Mammary epithelial cell (primary cell): ENCODE measurements at regions not wholly inside any gene's neighbourhood (a gene's known extent, or its start where the extent isn't known, plus 50 kb on each side); places are given as distances from the start of the nearest gene placed in this dataset.

Source experiments
- CTCF ChIP-seq, 2 donors: IDR thresholded peaks in 1 of 2; conservative IDR thresholded peaks in 1 of 2; 2 replicates each; pipeline ENCODE4 v1.5.1; 2011 to 2012; ENCODE audit warnings: inconsistent platforms in 2 of 2, low read length in 2 of 2, mild to moderate bottlenecking in 2 of 2, control low read depth in 1 of 2, low read depth in 1 of 2; ENCODE audit not compliant: insufficient read depth in 1 of 2; ENCODE audit errors: extremely low read depth in 1 of 2
- EZH2 ChIP-seq: IDR thresholded peaks from 2 replicates; pipeline ENCODE4 v1.6.1; 2012; ENCODE audit warnings: low read length, inconsistent platforms, borderline replicate concordance

GRCh38 chr15:70522323-70522966 lies 240.9 kb downstream of the UACA start:
- TF ChIP-seq CTCF (conservative IDR thresholded peaks at IDR 0.05 in 1 of 2, IDR thresholded peaks at IDR 0.05 in 1 of 2; ENCODE audit: extremely low read depth in 1 of 2, insufficient read depth in 1 of 2, low read depth in 1 of 2, low read length in 2 of 2) (no peak), EZH2 (no peak)
